ENCODE measurements at regions not wholly inside any gene's neighbourhood (a gene's known extent, or its start where the extent isn't known, plus 50 kb on each side); places are given as distances from the start of the nearest gene placed in this dataset.

- TF ChIP-seq CTCF (IDR thresholded peaks at IDR 0.05) (no peak), EP300 (IDR thresholded peaks at IDR 0.05) (no peak)
These were observed 137.7 kb upstream of the POM121L12 start for GRCh38 chr7:52897713-52898112.
